Loucy (cell line): ENCODE measurements at regions not wholly inside any gene's neighbourhood (a gene's known extent, or its start where the extent isn't known, plus 50 kb on each side); places are given as distances from the start of the nearest gene placed in this dataset.

ENCODE experiments used
- H2AFZ ChIP-seq: fragments of 200-600 bp; sonication (generic); 2 replicates; pipeline ENCODE4 v1.6.0; 2016; ENCODE audit warnings: antibody characterized with exemption, mild to moderate bottlenecking, low read length, moderate library complexity
- H3F3A ChIP-seq: fragments of 200-600 bp; 2 replicates; pipeline ENCODE4 v1.6.0; 2016; ENCODE audit warnings: antibody characterized with exemption, low read depth, mild to moderate bottlenecking
- H3K27me3 ChIP-seq: fragments of 200-600 bp; sonication (generic); 2 replicates; pipeline ENCODE4 v1.6.1; 2014; ENCODE audit warnings: low read length, mild to moderate bottlenecking; ENCODE audit not compliant: insufficient read depth, poor library complexity, severe bottlenecking
- H3K36me3 ChIP-seq: fragments of 200-600 bp; sonication (generic); 2 replicates; pipeline ENCODE4 v1.6.1; 2016; ENCODE audit warnings: low read length; ENCODE audit not compliant: insufficient read depth
- H3K4me1 ChIP-seq: fragments of 200-600 bp; sonication (generic); 2 replicates; pipeline ENCODE4 v1.5.1; 2014; ENCODE audit warnings: low read length, mild to moderate bottlenecking; ENCODE audit not compliant: insufficient read depth, poor library complexity, severe bottlenecking
- H3K4me2 ChIP-seq: fragments of 200-600 bp; sonication (generic); 2 replicates; pipeline ENCODE4 v1.6.0; 2014; ENCODE audit warnings: antibody characterized with exemption, low read length, low read depth, mild to moderate bottlenecking; ENCODE audit not compliant: poor library complexity, severe bottlenecking
- H3K4me3 ChIP-seq: fragments of 200-600 bp; sonication (generic); 2 replicates; pipeline ENCODE4 v1.5.1; 2014; ENCODE audit warnings: low read length, mild to moderate bottlenecking, mixed read lengths; ENCODE audit not compliant: poor library complexity, severe bottlenecking
- H3K79me2 ChIP-seq: fragments of 200-600 bp; sonication (generic); 2 replicates; pipeline ENCODE4 v1.6.1; 2014; ENCODE audit warnings: low read length; ENCODE audit not compliant: insufficient read depth
- H3K9ac ChIP-seq: fragments of 200-600 bp; sonication (generic); 2 replicates; pipeline ENCODE4 v1.6.0; 2014; ENCODE audit warnings: mild to moderate bottlenecking, low read depth, low read length, moderate library complexity; ENCODE audit not compliant: poor library complexity, severe bottlenecking
- H3K9me2 ChIP-seq: fragments of 200-600 bp; sonication (generic); replicated peaks from 2 replicates; pipeline ENCODE4 v1.6.1; 2016; ENCODE audit warnings: low read depth, low read length, mixed read lengths
- H3K9me3 ChIP-seq: fragments of 200-600 bp; sonication (generic); 2 replicates; pipeline ENCODE4 v1.6.1; 2014; ENCODE audit warnings: mild to moderate bottlenecking, antibody characterized with exemption, low read length, low read depth; ENCODE audit not compliant: insufficient read depth
- H4K20me1 ChIP-seq: fragments of 200-600 bp; sonication (generic); 2 replicates; pipeline ENCODE4 v1.6.0; 2014; ENCODE audit warnings: antibody characterized with exemption, low read length, mild to moderate bottlenecking; ENCODE audit not compliant: insufficient read depth, poor library complexity, severe bottlenecking
- CTCF ChIP-seq: fragments of 200-600 bp; sonication (generic); conservative IDR thresholded peaks from 2 replicates; pipeline ENCODE4 v1.5.1; 2014; ENCODE audit warnings: mild to moderate bottlenecking, antibody characterized with exemption, low read length
- EZH2phosphoT487 ChIP-seq: fragments of 200-600 bp; IDR thresholded peaks from 2 replicates; pipeline ENCODE4 v1.6.1; 2018; ENCODE audit warnings: antibody characterized with exemption, mild to moderate bottlenecking, moderate library complexity, borderline replicate concordance

GRCh38 chr18:45340884-45341283 lies 274.4 kb upstream of the SLC14A2 start:
- Histone ChIP-seq H3K4me2 (no peak overlapping the region), H3F3A (no peaks in the 10 kb centered on the region), H3K4me3 (no peak overlapping the region), H3K9ac (no peak overlapping the region), H4K20me1 (no peaks in the 10 kb centered on the region), H2AFZ (no peak overlapping the region), H3K36me3 (no peaks in the 10 kb centered on the region), H3K4me1 (no peaks in the 10 kb centered on the region), H3K9me3 (no peaks in the 10 kb centered on the region), H3K27me3 (no peaks in the 10 kb centered on the region), H3K79me2 (no peaks in the 10 kb centered on the region), H3K9me2 (no peaks in the 10 kb centered on the region)
- TF ChIP-seq EZH2phosphoT487 (no peak), CTCF (no peak)

GRCh38 chr18:45341454-45341853 lies 273.8 kb upstream of the SLC14A2 start:
- Histone ChIP-seq H4K20me1 (no peaks in the 10 kb centered on the region), H3K9me3 (no peaks in the 10 kb centered on the region), H3K36me3 (no peaks in the 10 kb centered on the region), H3K4me1 (no peaks in the 10 kb centered on the region), H3K4me3 (no peak overlapping the region), H3K9ac (no peak overlapping the region), H3K27me3 (no peaks in the 10 kb centered on the region), H2AFZ (no peak overlapping the region), H3K79me2 (no peaks in the 10 kb centered on the region), H3K4me2 (no peak overlapping the region), H3F3A (no peaks in the 10 kb centered on the region), H3K9me2 (no peaks in the 10 kb centered on the region)
- 0 out of 2 replicates have a peak, but pooled peaks have one; percentile 17 for TF ChIP-seq CTCF
- TF ChIP-seq EZH2phosphoT487, result no peak

GRCh38 chr18:45342166-45342565 lies 273.1 kb upstream of the SLC14A2 start:
- no peaks in the 10 kb centered on the region for H4K20me1 ChIP-seq
- no peaks in the 10 kb centered on the region for H3K9me3 ChIP-seq
- no peaks in the 10 kb centered on the region for H3K4me1 ChIP-seq
- H3K4me2 ChIP-seq, result no peak overlapping the region
- no peak for TF ChIP-seq CTCF
- TF ChIP-seq EZH2phosphoT487, result no peak
- H3K9me2 ChIP-seq, result no peaks in the 10 kb centered on the region
- H3F3A ChIP-seq, result no peaks in the 10 kb centered on the region
- no peak overlapping the region for H3K4me3 ChIP-seq
- no peaks in the 10 kb centered on the region for H3K27me3 ChIP-seq
- H3K79me2 ChIP-seq, result no peaks in the 10 kb centered on the region
- H2AFZ ChIP-seq, result no peak overlapping the region
- no peak overlapping the region for H3K9ac ChIP-seq
- no peaks in the 10 kb centered on the region for H3K36me3 ChIP-seq
